GM12878 (cell line): ENCODE measurements at regions not wholly inside any gene's neighbourhood (a gene's known extent, or its start where the extent isn't known, plus 50 kb on each side); places are given as distances from the start of the nearest gene placed in this dataset.
A peak's percentile ranks its signal among the peaks of the same experiment; 100 is the strongest.

Source experiments
- ATAC-seq: fragments of 200-7000 bp; cut with Tn5 transposase; 3 replicates; pipeline ENCODE4 v1.9.1; 2020; ENCODE audit warnings: mild to moderate bottlenecking, moderate library complexity
- BruUV-seq: library from RNA; stranded (reverse); fragments of 400-500 nt; replicated peaks from 2 replicates; lab custom pipeline; 2021; lab: Mats Ljungman, UMichigan
- CTCF ChIA-PET: fragments of 300-600 bp; sonication (Branson Sonifier 250); formaldehyde crosslinking; extraction: SDS; loops from one replicate; lab custom pipeline; 2021; ENCODE audit warnings: inconsistent platforms; lab: Yijun Ruan, JAX
- POLR2A ChIA-PET: fragments of 350-600 bp; formaldehyde crosslinking; extraction: SDS; loops from one replicate; lab custom pipeline; 2021; ENCODE audit warnings: inconsistent platforms; lab: Charles Lee
- RAD21 ChIA-PET: fragments of 300-600 bp; sonication (Branson Sonifier 250); formaldehyde crosslinking; loops from one replicate; lab custom pipeline; 2023; ENCODE audit warnings: antibody characterized with exemption; ENCODE audit not compliant: unreplicated experiment; lab: Charles Lee
- SMC1A ChIA-PET: fragments of 300-600 bp; sonication (Branson Sonifier 250); formaldehyde crosslinking; loops from one replicate; lab custom pipeline; 2023; ENCODE audit not compliant: unreplicated experiment, uncharacterized antibody; lab: Charles Lee
- DNase-seq: peaks from one replicate; pipeline ENCODE4 v3.0.0-alpha.2; 2011; ENCODE audit warnings: low read depth, low spot score
- FAIRE-seq: peaks from 3 replicates; lab custom pipeline; 2011; peaks lifted over from hg19 to GRCh38; lab: Jason Lieb, UNC
- H2AFZ ChIP-seq: 2 replicates; pipeline ENCODE4 v1.6.0; 2011; ENCODE audit warnings: low read depth, low read length, control low read depth; ENCODE audit not compliant: control insufficient read depth
- H3K27ac ChIP-seq: 2 replicates; pipeline ENCODE4 v1.5.1; 2011; ENCODE audit warnings: control low read depth; ENCODE audit not compliant: control insufficient read depth, insufficient read depth
- H3K27me3 ChIP-seq, 2 experiments: replicated peaks in 1 of 2; 2 replicates each; pipeline versions ENCODE4 v1.6.0 to v1.6.1; 2011; ENCODE audit warnings: low read length in 1 of 2; ENCODE audit not compliant: control insufficient read depth in 2 of 2, insufficient read depth in 2 of 2
- H3K36me3 ChIP-seq, 2 experiments: 2 replicates each; pipeline ENCODE4 v1.5.1; 2011; ENCODE audit warnings: low read length in 1 of 2; ENCODE audit not compliant: control insufficient read depth in 2 of 2, insufficient read depth in 2 of 2
- H3K4me1 ChIP-seq: 2 replicates; pipeline ENCODE4 v1.6.1; 2011; ENCODE audit warnings: mild to moderate bottlenecking, low read length, moderate library complexity, mixed read lengths; ENCODE audit not compliant: control insufficient read depth, insufficient read depth
- H3K4me2 ChIP-seq: 2 replicates; pipeline ENCODE4 v1.6.0; 2011; ENCODE audit warnings: control low read depth; ENCODE audit not compliant: control insufficient read depth, insufficient read depth
- H3K4me3 ChIP-seq: fragments of 200-600 bp; sonication (generic); 2 replicates; pipeline ENCODE4 v1.5.1; 2016
- H3K79me2 ChIP-seq: 2 replicates; pipeline ENCODE4 v1.6.0; 2011; ENCODE audit warnings: low read length; ENCODE audit not compliant: control insufficient read depth, insufficient read depth
- H3K9ac ChIP-seq: 2 replicates; pipeline ENCODE4 v1.8.0; 2011; ENCODE audit warnings: low read length, control low read depth, mixed read lengths; ENCODE audit not compliant: control insufficient read depth, insufficient read depth
- H3K9me3 ChIP-seq: replicated peaks from 3 replicates; pipeline ENCODE4 v1.5.1; 2011; ENCODE audit warnings: mild to moderate bottlenecking, low read length; ENCODE audit not compliant: control insufficient read depth, insufficient read depth
- H4K20me1 ChIP-seq: 2 replicates; pipeline ENCODE4 v1.6.0; 2011; ENCODE audit not compliant: control insufficient read depth, insufficient read depth
- BCL11A ChIP-seq: IDR thresholded peaks from 2 replicates; pipeline ENCODE4 v1.6.1; 2011; ENCODE audit warnings: low read depth, low read length
- CBFB ChIP-seq: IDR thresholded peaks from 2 replicates; pipeline ENCODE4 v1.6.1; 2016; ENCODE audit warnings: antibody characterized with exemption, low read depth
- JUNB ChIP-seq: IDR thresholded peaks from 2 replicates; pipeline ENCODE4 v1.6.1; 2016; ENCODE audit warnings: antibody characterized with exemption, mild to moderate bottlenecking
- NRF1 ChIP-seq: conservative IDR thresholded peaks from 2 replicates; pipeline ENCODE4 v1.6.1; 2011; ENCODE audit warnings: mild to moderate bottlenecking, low read depth, low read length, improper control_type of control experiment
- RAD21 ChIP-seq: IDR thresholded peaks from 2 replicates; pipeline ENCODE4 v1.6.1; 2011; ENCODE audit warnings: mild to moderate bottlenecking, low read depth, low read length, moderate library complexity; ENCODE audit not compliant: insufficient read depth
- SMC3 ChIP-seq: IDR thresholded peaks from 2 replicates; pipeline ENCODE4 v1.6.1; 2011; ENCODE audit warnings: low read length, improper control_type of control experiment, borderline replicate concordance
- TARDBP ChIP-seq: IDR thresholded peaks from 2 replicates; pipeline ENCODE4 v1.6.1; 2016; ENCODE audit warnings: borderline replicate concordance
- ZNF622 ChIP-seq: fragments of 450-650 bp; IDR thresholded peaks from 2 replicates; pipeline ENCODE4 v1.6.1; 2017; ENCODE audit warnings: mild to moderate bottlenecking, inconsistent platforms
- WGBS: methylation state at CpG from one replicate; pipeline ENCODE4 v1.1.6; 2016; ENCODE audit warnings: low lambda C conversion rate; ENCODE audit not compliant: insufficient replicate concordance, insufficient coverage; ENCODE audit errors: missing lambda C conversion rate; 5-methylcytosine and 5-hydroxymethylcytosine counted together
- in situ Hi-C: fragments of 300-500 bp; cut with MboI; formaldehyde crosslinking; loops from 9 replicates; pipeline ENCODE4 v1.14.3; 2018; ENCODE audit warnings: mixed read lengths
- intact Hi-C: fragments of 100-400 bp; cut with micrococcal nuclease; formaldehyde crosslinking; loops from one replicate; pipeline ENCODE4 v1.14.2; 2022; ENCODE audit not compliant: unreplicated experiment
- TF ChIP-seq, protein P1 (sequence below), 3 experiments: IDR thresholded peaks in 2 of 3; conservative IDR thresholded peaks in 1 of 3; 2 replicates each; pipeline ENCODE4 v1.5.1; 2011; ENCODE audit warnings: low read depth in 3 of 3, low read length in 3 of 3, mild to moderate bottlenecking in 3 of 3, control low read depth in 2 of 3, moderate library complexity in 2 of 3, inconsistent platforms in 1 of 3, mixed read lengths in 1 of 3; ENCODE audit not compliant: control insufficient read depth in 2 of 3, insufficient read depth in 1 of 3; ENCODE audit errors: extremely low read depth in 1 of 3

DNA sequence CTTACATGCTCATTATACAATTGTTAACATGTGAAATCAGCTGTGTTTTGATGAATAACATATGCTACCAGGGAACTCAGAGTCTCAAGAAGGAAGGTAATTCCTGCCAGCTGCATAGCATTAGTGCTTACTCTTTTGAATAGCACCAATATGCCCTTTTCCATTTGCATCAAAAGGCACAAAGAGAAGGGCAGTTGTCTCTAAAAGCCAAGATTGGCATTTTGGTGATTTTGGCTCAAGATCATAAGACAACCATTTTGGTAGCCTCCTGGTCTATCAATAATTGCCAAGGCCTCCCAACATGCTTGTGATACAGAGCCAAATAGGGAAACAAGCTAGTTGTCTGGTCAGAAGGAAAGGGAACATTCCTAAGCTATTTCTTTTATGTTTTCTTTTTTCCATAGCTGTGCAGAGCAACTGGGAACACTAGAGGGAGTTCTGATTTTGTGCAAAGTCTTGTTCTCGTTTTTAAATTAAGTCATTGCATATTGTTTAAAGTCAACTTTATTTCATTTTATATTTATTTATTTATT is 416.7 kb upstream of the CHORDC1 start:
- Histone ChIP-seq H3K27ac (no peak overlapping the region), H3K4me1 (no peaks in the 10 kb centered on the region), H3K4me3 (no peak overlapping the region), H3K4me2 (no peak overlapping the region), H3K27me3 (no peaks in the 10 kb centered on the region), H3K9ac (no peak overlapping the region), H4K20me1 (no peaks in the 10 kb centered on the region), H3K36me3 (no peaks in the 10 kb centered on the region), H2AFZ (no peak overlapping the region), H3K79me2 (no peaks in the 10 kb centered on the region), H3K9me3 (no peaks in the 10 kb centered on the region)
- FAIRE-seq (no peak), DNase-seq (no peak), ATAC-seq (no peak)
- SMC1A ChIA-PET: interaction anchor here (0.9 to 2.1 kb wide), 10 partner anchors 19 to 608 kb away, joined by 3 to 11 read pairs (median 4); no protein-coding TSS in a partner anchor
- CTCF ChIA-PET: interaction anchor here (0.6 to 2.3 kb wide), 22 partner anchors 8 to 690 kb away, joined by 3 to 12 read pairs (median 4); no protein-coding TSS in a partner anchor
- BruUV-seq: no TSS peak
- TF ChIP-seq JUNB (no peak), SMC3 (peak; percentile 22; the same call in 1 of the 2 replicates), TARDBP (no peak), NRF1 (no peak), RAD21 (peak; percentile 58), CBFB (no peak), ZNF622 (no peak), BCL11A (no peak)
- TF ChIP-seq, protein P1, sequence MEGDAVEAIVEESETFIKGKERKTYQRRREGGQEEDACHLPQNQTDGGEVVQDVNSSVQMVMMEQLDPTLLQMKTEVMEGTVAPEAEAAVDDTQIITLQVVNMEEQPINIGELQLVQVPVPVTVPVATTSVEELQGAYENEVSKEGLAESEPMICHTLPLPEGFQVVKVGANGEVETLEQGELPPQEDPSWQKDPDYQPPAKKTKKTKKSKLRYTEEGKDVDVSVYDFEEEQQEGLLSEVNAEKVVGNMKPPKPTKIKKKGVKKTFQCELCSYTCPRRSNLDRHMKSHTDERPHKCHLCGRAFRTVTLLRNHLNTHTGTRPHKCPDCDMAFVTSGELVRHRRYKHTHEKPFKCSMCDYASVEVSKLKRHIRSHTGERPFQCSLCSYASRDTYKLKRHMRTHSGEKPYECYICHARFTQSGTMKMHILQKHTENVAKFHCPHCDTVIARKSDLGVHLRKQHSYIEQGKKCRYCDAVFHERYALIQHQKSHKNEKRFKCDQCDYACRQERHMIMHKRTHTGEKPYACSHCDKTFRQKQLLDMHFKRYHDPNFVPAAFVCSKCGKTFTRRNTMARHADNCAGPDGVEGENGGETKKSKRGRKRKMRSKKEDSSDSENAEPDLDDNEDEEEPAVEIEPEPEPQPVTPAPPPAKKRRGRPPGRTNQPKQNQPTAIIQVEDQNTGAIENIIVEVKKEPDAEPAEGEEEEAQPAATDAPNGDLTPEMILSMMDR (IDR thresholded peaks at IDR 0.05 in 2 of 3, conservative IDR thresholded peaks at IDR 0.05 in 1 of 3; ENCODE audit: control insufficient read depth in 2 of 3, extremely low read depth in 1 of 3, insufficient read depth in 1 of 3, low read depth in 3 of 3, low read length in 3 of 3): peak in 2 of 3 experiments; percentile 29 to 37; a peak in 3 of 6 replicates
- WGBS: 0% methylated on average over 1 of the region's 1 CpG
- in situ Hi-C loops: no loop called here
- intact Hi-C loops: loop anchor here (10.0 kb wide), 1 partner anchor 605 kb away; no protein-coding TSS in a partner anchor
- POLR2A ChIA-PET: no interaction called here
- RAD21 ChIA-PET: interaction anchor here (0.6 to 1.5 kb wide), 8 partner anchors 8 to 609 kb away, joined by 3 to 4 read pairs (median 3); no protein-coding TSS in a partner anchor
